ENCODE measurements at regions not wholly inside any gene's neighbourhood (a gene's known extent, or its start where the extent isn't known, plus 50 kb on each side); places are given as distances from the start of the nearest gene placed in this dataset.

DNA sequence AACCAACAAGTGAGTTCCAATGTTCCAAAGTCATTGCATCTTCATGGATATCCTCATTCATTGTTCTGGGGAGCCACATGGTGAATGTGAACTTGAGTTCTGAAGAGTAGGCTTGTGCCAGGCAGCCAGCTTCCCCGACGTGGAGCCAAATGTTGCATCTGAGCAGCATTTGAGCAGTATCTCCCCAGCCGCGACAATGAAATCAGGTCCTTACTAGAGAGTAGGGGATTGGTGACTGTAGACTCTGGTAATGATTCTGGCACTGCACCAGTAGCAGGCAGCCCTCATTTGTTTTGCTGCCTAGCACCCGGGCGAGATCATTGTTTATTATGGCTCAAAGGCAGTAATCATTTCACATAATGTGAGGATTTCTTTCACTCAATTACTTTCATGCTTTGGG lies 451.4 kb upstream of the C9orf72 start:
- DNase-seq (ENCODE audit: low read depth), result no peak

DNA sequence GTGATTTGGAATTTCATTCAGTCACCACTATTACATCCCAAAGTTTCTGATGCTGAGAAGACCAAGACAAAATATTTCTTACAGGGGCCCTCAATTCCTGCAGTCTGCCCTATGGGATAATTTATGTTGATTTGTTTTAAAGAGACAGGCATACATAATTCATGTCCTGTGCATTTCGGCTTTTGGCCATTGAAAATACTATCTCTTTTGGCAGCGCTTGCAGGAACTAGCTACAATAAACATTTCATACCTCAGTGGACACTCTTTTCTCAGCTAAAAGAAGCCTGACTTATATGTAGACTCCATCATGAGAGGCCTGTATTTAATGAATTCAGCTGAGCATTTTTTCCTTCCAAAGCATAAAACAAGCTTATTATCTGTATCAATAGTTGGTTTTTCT lies 451.9 kb upstream of the C9orf72 start:
- DNase-seq (ENCODE audit: low read depth), result no peak

DNA sequence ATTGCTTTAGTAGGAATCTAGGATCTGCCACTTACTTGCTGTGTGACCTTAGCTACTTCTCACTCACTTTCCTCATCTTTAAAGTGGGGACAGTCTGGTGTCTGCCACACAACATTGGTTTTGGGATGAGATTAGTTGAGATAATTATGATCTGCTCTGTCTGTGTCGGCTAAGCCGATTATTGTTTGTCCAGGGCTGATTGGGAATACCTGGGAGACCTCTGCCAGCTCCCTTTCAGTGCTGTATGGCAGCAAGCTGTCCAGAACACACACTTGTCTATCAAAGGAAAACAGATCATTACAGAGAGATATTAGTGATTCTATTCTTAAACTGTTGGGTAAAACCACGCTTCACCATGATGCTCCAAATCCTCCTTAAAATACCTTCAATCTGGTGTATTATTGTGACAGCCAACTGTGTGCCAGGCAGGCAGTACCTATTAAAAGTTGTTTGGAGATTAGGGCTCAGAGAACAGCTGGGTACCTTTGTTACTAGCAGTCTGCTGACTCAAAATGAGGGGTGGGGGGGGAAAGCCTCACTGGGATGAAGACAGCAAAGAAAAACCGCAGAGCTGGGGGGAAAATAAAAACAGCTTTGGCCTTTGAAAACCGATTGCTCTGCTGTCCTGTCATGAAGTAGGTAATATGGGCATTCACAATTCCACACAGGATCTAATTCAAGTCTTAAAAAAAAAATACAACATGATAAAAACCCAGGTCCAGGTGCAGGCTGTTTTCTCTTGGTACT lies 458.4 kb upstream of the C9orf72 start:
- no peak for DNase-seq (ENCODE audit: low read depth)

DNA sequence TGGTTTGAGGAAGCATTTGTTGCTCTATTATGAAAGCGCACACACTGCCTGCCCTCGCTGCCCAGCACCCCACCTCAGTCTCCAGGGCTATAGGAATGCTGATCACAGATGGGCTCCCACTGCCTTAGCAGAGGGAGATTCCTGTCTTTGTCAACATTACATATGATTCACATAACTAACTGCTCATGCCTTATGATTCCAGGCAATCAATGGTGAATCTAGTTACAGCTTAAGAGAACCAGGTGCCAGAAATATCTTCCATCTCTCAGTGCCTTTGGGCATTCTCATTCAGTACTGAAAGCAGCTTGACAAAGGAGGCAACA lies 458.9 kb upstream of the C9orf72 start:
- no peak for DNase-seq (ENCODE audit: low read depth)

DNA sequence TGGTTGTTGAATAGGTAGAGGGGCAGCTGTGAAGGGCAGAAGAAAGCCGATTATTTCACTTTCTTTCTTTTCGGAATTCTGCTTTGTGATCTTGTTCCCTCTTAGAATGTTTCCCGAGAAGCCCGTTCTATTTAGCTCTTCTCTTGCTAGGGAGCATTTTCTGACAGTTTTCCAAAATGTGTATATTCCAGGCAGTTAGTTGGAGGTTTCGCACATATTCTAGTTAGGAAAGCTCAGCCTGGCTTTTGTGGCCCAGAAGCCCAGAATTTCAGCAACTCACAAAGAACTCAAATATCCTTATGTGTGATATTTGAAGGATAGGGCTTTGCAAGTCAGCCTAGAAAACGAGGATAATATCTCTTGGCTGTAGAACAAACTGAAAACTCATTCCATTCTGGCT lies 461.0 kb upstream of the C9orf72 start:
- no peak for DNase-seq (ENCODE audit: low read depth)

DNA sequence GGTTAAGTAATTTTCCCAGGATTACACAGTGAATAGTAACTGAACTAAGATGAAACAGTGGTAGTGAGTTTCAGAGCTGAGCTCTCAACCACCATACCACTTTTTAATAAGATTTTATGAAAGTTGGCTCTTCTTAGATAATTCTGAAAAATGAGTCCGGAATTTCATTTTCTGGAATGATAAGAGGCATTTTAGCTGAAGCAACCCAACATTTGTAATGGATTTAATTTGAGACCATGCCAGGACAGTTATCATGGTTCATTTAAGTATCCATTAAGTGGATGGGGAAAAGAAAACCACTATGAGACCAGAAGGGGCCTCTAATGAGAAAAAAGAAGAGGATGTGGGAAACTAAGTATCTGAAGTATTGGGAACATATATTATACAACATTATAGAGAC lies 464.7 kb upstream of the C9orf72 start:
- DNase-seq (ENCODE audit: low read depth), result no peak

DNA sequence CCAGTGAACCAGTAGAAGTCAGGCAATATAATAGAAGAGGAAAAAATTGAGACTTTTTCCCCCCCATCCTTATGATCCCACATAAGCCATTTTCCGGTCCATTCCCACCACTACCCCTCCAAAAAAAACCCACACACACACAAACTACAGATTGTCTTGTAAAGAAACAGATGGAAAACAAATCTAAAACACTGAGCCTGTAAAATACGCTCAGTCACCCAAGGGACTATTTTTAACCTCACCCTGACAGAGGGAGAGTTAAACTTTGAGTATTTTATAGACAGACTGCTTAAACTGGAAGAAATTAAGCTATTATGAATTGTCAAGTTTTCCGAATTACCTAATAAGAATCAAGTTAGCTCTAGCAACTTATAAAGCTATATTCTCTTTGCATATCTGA lies 471.8 kb upstream of the C9orf72 start:
- DNase-seq (ENCODE audit: low read depth), result no peak

DNA sequence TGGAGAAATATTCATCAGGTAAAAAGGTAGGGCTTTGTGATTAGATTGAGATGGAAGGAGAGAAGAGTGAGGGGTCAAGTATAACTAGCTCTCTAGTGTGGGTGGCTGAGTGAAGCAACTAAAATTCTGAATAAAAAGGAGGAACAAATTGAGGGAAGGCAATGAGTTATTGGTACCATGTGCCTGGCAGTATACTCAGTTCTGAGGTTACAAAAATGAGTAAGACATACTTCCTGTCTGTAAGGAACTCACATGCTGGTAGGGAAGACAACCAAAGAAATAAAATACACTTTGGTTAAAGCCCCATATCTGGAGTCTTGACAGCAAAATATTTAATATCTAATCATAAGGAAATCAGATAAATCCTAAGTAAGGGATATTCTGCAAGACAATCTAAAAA lies 476.8 kb upstream of the C9orf72 start:
- no peak for DNase-seq (ENCODE audit: low read depth)

DNA sequence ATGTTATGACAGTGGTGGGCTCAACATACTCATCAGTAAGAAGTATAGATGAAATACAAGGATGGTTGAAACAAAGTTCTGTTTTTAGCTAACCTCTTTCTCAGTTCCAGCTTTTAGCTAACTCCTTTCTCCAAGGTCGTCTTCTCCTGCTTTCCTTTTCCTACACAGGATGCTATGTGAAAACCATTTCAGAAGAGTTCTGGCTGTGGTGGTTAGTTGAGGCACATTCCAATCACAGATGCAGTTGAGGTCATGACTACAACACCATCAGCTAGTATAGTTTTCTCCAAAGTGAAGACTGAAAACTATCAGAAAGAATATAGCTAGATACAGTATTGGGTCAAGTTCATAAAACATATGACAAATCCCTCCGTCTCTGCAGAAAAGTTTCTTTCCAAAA lies 477.7 kb upstream of the C9orf72 start:
- DNase-seq (ENCODE audit: low read depth), result no peak

DNA sequence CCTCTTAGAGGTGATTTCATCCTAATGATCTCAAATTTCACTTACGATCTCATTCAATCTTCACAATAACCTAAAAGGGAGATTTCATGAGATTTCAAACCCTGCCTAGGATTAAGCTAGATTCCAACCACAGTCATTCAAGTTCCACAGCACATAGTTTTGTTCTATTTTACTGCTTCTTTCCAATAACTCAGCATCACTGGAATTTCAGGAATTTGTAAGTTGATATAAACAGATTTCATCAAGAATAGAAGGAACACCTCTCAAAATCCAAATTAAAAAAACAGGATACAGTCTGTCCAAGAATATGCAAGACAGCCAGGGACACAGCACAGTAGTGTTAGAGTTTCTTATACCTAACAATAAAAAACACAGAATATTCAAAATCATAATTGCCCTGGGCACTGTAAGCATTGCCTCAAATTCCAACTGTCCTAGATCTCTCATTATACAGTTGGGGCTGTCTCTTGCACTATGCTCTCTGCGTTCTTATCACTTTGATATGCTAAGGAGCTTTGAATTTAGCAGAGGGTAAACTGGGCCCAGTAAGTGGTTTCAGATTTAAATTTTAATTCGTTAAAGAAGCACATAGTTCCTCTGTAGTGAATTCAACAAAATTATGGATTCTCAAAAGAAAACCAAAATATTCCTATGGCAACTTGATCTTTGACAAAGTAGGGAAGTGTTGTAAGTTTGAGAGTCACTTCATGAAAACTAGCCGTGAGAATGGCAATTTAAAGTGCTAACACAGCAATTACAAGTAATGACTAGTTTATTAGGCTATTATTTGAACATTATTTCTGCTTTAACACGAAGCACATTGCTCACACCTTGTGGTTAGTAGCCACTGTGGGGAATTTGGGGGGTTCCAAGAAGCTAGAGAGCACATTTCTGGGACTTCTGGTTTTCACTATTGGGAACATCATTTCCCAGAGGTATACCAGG lies 478.6 kb upstream of the C9orf72 start:
- no peak for DNase-seq (ENCODE audit: low read depth)

DNA sequence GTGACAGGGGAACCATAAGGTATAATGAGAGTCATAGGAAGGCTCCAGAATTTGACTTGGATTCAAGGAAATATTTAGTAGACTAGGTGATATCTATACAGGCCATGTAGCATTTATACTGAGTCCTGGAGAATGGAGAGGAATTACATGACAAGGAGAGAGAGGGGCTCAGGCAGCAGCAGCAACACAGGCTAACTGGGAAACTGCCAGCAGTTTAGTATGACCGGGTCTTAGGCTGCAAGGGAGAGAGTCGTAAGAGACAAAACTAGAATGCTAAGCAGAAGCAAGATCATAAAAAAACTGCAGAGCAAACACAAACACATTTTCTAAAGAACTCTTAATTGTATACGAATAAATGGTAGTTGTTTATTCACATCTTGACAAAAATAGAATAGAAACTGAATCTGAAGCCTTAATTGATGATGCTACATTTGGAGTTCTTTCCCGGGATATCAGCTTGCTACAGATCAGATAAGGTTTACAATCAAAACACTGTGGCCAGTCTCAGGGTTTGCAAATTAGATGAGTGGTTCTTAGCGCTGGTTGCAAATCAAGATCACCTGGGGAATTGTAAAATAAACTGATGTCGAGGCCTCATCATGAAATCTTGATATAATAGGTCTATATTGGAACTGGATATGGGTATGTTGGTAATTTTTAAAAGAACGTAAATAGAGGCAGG lies 480.0 kb upstream of the C9orf72 start:
- no peak for DNase-seq (ENCODE audit: low read depth)

DNA sequence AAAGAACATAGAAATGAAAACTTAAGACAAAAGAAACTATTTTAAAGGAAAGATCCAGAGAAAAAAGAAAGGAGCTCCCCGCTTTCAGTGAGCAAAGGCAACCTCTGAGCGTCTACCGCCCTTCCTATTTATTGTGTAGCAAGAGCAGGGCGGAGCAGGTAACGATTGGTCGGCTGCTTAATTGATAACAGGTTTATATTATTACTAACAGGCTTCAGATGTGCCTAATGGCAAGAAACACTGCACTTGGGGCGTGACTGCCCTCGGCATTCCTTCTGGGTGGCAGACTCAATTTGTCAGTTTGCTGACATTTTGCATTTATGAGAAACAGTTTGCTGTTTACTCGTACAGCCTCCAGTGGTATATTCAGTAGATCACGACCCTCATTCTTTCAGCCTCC lies 482.7 kb upstream of the C9orf72 start:
- no peak for DNase-seq (ENCODE audit: low read depth)

DNA sequence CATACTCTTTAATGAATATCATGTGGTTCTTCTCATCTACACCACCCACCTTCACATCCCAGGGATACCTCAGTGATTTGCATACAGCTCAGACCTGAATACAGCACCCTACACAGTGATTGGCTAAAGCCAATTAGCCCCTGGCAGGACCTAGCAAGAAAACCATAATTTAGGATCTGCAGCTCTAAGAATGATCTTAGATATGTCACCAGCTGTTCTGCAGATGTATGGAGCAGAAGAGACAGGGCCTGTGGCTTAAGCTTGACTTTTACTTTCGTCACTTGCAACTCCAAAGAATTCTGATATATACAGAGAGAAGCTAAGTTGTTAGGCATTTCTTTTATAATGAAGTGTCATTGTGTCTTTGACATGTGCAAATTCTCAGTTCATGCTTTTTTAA lies 483.2 kb upstream of the C9orf72 start:
- no peak for DNase-seq (ENCODE audit: low read depth)

DNA sequence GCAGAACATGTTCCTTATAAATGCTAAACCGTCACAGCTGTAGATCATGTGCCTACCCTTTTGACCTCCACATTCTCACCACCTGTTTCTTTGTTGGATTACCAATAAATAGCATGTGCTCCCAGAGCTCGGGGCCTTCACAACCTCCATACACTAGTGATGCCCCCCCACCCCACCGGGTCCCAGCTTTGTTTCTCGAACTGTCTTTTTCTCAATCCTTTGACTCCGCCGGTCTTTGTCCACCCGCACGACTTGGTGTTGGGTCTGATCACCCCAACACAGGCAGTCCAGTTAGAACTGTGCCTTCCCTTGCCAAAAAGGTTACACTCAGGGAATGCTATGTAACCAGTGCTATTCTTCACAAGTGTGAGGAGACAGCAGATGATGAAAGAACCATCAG lies 485.9 kb upstream of the C9orf72 start:
- no peak for DNase-seq (ENCODE audit: low read depth)

DNA sequence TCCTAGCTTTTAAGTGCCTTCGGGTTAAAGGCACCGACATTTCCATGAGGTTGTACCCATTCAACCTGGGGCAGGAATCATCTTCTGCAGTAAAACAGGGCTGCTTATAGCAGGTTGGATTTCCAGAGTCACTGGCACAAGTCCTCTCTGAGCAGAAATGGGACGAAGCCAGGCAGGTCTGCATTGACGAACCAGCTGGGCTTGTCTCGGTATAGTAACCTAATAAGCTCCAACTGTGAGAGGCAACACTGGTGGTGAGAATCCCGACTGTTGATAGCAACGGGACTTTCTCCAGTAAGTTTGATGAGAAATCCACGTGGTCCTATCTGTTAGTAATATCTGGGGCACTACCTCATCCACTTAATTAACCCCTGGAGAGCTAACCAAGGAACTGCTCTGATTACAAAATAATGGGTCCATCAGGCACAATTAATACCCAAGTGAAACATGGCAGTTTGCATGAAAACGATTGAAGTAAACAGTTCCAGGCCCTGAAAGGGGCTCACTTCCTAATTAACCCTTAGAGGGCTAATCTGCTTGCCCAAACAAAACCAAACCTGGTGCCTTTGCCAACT lies 491.0 kb upstream of the C9orf72 start:
- no peak for DNase-seq (ENCODE audit: low read depth)

DNA sequence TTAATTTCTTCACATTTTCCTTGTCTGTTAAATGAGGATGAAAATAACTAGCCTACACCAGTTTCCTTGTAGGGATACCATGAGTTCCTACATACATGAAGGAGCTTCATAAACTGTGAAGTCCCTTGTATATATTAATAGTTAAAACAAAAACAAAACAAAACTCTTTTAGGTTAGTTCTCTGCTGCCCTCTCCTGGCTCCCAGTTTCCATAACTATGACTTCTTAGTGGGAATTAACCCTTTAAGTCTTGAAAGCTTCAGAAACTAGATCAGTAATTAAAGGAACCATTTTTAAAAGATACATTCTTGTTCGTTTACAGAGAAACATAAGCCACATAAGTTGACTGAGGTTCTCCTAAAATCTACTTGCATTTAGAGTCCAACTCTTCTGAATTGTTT lies 500.0 kb upstream of the C9orf72 start:
- DNase-seq (ENCODE audit: low read depth), result no peak

DNA sequence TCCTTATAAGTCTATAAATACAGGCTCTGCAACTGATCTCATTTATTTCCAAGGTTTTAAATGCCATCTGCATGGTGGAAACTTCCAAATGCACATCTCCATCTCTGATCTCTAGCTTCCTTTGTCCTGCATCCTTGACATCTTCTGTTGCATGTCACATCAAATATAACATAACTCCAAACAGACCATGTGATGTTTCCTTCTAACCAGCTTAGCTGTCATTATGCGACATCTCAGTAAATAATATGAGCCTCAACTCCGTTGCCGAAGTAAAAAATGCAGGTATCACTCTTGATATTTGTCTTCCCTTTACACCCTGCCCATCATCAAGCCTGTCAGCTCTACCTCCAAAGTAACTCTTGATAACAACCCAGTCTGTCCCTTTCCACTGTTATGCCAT lies 506.4 kb upstream of the C9orf72 start:
- no peak for DNase-seq (ENCODE audit: low read depth)

DNA sequence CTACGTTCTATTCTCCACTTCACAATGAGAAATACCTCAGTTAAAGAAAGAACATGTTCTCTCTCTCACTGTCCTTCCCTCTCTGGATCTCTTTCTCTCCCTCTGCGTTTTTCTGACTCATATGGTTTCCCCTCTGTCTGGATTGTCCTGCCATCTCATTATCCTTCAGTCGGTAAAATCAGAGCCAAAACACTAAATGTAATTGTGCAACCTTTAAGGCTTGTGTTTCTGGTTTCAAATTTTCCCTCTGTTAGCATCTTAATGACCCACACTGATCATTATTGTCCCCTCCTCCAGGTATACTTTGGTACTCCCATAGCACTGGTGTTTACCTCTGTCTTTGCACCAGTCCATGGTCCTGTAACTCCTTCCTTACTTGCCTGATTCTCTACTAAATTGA lies 509.4 kb upstream of the C9orf72 start:
- no peak for DNase-seq (ENCODE audit: low read depth)

DNA sequence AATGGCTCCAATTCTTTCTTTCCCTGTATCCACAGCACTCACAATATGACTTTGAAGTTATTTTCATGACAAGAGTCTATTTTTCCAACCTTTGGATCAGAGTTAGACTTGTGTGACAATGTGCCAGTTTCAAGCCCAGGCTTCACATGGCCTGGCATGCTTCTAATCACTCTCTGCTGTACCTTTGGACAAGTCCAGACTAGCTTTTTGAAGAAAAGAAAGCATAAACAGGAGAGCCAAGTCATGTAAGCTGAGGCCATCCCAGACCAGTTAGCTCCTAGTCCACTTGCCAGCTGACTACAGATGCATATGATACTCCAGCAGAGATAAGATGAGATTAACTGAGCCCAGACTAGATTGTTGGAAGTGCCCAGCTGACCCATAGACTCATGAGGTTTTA lies 513.6 kb upstream of the C9orf72 start:
- DNase-seq (ENCODE audit: low read depth), result no peak

DNA sequence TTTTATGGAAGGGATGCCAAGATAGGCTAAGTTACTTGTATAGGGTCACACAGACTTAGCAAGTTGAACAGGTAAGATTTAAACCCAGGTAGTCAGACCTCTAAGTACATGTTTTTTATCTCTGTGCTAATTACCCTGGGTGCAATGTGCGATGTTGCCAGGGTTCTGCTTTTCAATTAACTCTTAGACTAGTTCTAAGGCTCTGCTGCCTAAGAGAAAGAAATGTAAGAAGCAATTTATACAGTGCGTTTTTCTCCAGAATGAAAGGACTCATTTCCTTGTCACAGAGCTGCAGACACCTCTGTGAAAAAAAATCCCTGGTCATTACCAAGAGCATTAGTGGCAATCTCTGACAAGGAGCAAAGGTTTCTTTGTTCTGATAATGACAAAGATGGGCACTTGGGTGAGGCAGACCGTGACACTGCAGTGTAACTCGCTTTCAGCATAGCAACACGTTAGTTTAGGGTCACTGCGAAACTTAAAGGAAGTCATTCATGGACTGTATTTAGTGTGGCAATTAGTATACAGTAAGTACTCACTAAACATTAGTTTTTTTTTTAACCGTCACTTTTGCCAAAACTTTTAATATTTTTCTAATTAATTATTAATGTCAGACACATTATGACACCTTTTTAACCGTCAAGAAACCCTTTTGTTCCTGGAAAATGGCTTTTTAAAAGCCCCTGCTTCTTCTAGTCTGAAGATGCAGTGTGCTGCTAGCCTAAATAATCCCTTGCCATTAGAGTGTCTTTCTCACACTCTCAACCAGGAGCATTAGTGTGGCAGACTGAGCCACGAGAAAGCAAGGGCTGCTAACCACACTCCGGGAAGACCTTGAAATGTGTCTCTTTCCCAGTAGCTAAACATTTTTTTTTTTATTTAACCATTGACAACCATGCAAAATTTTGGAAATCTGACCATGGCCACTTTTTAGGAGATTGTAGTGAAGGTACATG lies 520.0 kb upstream of the C9orf72 start:
- DNase-seq (ENCODE audit: low read depth), result no peak

DNA sequence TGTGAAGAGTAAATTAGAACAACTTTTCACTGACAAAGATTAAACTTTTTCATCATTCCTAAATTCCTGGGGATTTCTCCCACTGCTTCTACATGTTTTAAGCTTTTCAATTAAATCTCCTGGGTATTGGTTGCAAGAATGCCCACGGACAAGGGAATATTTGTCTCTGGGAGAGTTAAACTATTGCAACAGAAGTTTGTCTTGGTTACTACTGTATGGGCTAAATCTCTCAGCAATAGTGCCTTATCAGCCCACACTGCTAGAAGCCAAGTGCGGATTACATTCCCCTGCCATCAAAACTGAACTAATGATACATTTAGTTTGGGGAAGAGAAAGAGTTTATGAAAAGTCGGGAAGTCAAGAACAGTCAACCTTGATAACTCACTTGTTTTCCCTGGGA lies 528.2 kb upstream of the C9orf72 start:
- DNase-seq (ENCODE audit: low read depth), result no peak

DNA sequence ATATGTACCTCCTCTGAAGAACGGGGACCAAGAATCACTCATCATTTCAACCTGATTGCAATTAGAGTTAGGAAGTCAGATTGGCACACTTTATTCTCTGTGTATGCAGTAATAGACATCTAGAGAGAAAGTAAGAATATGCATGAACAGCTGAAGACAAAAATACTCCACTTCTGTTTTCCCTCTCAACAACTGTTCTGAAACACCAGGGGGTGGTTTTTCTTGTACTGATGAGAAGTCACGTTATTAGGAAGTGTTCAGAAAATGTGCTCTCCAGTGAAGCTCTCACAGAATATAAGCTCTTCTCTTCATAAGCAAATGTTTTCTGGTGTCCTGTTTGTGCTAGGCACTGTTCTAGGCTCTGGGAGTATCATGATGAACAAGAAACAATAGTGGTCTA lies 531.7 kb upstream of the C9orf72 start:
- no peak for DNase-seq (ENCODE audit: low read depth)
